Activated effector memory CD4-positive, alpha-beta T cell treated with anti-CD3 and anti-CD28 coated beads, Interleukin-2, amount 50 U/mL, for 16 hours (primary cell): ENCODE measurements at regions not wholly inside any gene's neighbourhood (a gene's known extent, or its start where the extent isn't known, plus 50 kb on each side); places are given as distances from the start of the nearest gene placed in this dataset.
"Not testable (repeated sequence)": the region's sequence is repeated elsewhere in the genome, so short reads cannot be mapped to it uniquely, and the experiment has no call there.

ENCODE experiments used
- DNase-seq: peaks from one replicate; pipeline ENCODE4 v3.0.0-alpha.2; 2020

DNA sequence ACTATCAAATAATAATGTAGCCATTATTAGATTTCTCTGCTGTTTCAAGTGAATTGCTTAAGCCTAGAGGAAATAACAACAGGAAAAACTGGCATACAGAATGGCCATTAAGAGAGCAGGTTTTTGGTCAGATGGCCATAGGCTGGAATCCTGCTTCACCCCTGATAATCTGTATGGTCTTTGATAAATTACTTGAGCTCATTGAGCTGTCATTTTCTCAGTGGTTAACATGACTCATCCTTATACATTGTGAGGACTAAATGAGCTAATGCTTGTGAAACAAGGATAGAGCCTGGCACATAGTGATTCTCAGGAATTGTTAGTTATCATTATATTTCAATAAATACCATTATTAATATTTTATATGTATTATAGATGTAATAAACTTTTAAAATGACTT is 516.5 kb downstream of the KIF4B start:
- DNase-seq, result no peak

- no peak for DNase-seq
Measured at GRCh38 chr5:155532621-155533311, 519.2 kb downstream of the KIF4B start.

DNA sequence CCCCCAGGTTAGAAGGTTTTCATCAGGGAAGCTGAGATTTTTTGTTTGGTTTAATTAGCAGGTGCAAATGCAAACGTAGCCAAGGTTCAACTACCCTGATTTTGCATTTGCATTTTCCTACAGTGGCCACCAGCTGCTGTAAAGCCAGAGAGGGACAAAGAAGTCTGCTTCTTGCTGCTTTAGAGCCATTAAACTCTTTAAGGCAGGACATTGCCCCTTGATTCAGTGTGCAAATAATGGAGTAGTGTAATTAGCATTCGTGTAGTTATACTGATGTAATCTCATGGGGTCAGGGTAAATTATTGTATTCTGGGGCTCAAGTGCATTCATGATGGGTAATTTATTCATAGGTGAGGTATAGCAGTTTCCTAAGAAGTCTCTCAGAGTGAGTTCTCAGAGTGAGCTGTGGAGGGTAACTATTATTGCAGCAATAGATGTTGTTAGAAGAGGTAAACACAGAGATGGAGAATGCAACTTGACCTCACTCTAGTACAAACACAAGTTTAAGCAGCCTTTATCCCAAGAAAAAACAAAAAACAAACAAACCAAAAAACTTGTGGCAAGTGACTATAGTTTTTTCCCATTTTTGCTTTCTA is 526.5 kb downstream of the KIF4B start:
- DNase-seq, result no peak

DNA sequence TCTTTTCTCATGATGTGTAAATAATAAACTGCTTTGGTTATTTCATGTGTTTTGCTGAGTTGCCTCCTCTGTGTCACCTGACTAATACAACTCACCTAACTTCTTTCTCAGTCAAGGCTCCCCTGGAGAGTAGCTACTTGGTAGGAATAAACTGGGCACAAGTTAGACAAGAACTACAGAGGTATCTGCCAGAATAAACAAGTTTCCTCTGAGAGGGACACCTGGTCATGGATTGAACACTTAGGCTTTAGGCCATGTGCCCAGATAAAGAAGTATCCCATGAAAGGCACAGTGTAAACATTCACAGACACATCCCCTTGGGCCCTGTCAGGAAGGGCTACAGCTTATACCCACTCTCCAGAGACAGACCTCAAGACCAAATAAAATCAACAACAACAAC is 532.5 kb downstream of the KIF4B start:
- no peak for DNase-seq

DNA sequence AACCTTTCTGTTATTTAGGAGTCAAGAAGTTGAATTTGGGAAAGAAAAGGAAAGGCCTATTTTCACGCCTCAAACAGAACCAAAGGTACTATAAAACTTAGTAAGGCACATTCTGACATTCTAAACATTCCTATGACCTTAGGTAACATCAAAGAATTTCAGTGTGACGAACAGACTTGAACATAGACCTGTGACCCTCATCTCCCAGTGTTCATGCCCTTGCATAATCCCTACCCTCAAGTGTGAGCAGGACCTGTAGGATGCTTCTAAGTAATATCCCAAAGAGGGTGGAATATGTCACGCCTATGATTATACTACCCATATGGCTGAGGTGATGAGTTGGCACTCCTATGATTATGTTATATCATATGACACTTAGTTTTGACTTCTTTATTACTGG is 540.9 kb downstream of the KIF4B start:
- DNase-seq, result no peak

GRCh38 chr5:155556222-155556621 is 542.7 kb downstream of the KIF4B start:
- no peak for DNase-seq

- no peak for DNase-seq
Measured at GRCh38 chr5:155556700-155557099, 543.1 kb downstream of the KIF4B start.

DNA sequence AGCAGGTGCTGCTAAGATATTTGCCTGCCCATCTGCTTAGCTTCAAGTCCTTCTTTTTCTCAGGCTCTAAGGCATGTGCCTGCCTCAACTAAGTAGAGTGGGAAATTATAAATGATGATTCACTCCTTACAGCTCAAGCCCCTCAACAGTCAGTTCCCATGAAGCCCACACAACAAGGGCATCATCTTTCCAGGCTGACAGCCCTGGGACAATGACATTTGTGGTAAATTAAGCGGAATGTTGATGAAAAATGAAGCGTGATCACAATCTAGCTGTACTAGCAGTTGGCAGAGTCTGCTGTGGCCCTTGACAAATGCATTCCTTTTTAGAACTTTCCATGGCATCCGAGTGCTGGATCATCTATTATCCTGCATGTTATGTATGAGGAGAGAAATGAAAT is 548.6 kb downstream of the KIF4B start:
- DNase-seq, result no peak

DNA sequence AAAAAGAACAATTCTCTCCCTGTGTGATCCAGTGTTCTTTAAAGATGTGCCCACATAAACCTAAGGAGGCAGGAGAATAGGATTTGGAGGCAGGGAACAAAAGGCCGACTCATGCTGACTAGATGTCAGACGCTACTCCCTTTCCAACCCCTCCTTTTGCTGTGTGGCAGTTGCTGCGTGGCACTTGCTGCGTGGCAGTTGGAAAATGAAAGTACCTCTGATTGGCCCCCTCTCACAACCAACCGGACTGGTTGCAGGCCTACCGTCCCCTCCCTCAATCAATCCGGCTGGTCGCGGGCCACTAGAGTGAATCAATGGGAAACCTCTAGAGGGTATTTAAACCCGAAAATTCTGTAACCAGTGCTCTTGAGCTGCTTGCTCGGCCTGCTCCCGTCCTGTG is 551.0 kb downstream of the KIF4B start:
- DNase-seq, result no peak

DNA sequence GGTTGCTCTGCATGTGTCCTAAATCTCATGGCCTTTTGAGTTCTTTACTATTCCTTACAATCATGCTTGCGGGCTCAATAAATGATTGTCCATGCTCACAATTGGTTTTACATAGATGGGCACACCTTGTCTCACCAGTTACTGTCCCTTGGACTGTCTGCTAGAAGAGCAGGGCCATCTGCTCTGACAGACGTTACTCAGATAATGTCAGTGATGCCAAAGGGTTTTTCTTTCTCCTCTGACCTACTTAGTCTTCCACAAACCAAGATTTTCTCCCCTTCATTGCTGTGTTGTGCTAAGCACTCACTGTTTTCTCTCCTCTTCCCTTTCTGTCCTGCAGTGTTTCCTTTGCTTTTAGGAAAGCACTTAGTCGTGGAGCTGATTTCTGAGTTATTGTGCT is 562.3 kb downstream of the KIF4B start:
- DNase-seq, result no peak

GRCh38 chr5:155586808-155587207 is 573.3 kb downstream of the KIF4B start:
- not testable (repeated sequence) for DNase-seq

- DNase-seq, result no peak
Measured at GRCh38 chr5:155587458-155587857, 573.9 kb downstream of the KIF4B start.

- DNase-seq, result no peak
Measured at GRCh38 chr5:155591273-155591672, 577.7 kb downstream of the KIF4B start.

DNA sequence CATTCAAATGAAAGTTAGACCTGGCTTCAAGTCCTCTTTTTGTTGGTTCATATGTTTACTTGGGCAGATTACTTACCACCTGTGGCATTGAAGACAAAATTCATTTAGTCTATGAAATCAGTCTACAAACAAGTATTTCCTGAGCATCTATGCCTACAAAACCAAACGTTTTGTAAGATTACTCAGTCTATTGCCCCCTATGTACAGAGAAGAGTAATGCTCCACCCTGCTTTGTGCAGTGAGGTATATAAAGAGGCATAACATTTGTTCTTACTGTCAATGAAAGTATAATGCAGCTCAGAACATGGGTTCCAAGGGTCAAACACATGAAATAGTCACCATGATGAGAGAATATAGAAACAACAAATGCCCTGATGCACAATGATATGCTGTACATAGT is 580.7 kb downstream of the KIF4B start:
- no peak for DNase-seq

- no peak for DNase-seq
Measured at GRCh38 chr5:155595791-155596190, 582.2 kb downstream of the KIF4B start.

DNA sequence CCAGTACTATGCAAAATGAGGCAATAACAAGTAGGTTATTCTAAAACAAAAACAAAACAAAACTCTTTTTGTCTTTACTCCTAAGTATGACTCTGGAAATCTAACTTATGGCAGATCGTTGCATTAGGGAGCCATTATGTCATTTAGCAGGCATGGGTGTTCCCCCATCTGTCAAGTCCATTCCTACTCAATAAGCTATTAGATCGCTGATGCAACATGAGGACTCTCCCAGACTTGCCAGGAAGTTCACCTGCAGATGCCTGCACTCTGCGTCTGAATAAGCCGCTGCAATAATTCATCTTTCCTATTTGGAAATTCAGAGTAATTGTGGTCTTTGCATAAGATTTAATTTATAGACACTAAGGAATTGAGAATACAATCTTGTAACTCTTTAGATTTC is 585.0 kb downstream of the KIF4B start:
- no peak for DNase-seq

GRCh38 chr5:155605920-155606319 is 592.4 kb downstream of the KIF4B start:
- DNase-seq, result no peak

DNA sequence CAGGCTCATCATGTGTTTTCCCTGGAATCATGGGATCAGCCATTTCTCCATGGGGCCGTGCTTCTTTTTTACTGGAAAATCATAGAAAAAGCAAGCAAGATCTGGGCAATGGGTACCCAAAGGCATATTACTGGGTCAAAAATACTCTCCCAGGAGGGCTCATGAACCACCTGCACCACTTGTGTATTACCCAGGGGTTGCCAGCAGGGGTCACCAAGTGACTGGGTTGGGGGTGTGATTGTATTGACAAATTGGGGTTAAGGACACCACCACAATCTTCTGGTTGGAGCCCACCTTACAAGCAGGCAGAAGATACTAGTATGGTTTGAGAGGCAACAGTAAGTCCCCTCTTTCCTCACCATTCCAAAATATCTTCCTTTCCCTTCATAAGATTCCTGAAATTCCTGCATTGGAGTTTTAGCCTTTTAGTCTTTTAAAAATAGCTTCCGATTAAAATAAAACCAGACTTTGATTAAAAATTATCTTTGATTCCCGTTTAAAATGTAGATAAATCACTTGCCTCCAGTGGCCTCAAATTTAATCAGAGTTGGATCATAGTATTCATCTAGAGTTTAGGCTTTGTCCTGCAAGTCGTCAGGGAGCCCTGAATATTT is 603.3 kb downstream of the KIF4B start:
- peak; percentile 67 for DNase-seq

DNA sequence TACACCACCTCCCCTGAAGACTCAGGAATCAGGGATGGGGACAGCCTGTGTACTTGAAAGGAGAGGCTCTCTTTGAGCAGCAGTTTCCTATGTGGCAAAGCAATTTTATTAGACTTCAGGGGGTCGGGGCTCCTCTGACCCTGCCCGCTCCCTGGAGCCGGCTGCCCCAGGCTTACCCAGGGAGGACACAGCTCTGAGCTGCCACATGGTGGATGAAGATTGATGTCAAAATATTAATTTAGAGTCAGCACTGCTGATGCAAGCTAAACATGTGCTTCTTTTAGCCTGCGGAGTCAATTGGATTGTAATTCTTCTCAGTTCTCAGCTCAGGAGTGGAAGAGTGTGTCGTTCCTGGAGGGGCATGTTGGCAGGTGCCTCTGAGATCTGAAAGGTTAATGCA is 606.1 kb downstream of the KIF4B start:
- no peak for DNase-seq

DNA sequence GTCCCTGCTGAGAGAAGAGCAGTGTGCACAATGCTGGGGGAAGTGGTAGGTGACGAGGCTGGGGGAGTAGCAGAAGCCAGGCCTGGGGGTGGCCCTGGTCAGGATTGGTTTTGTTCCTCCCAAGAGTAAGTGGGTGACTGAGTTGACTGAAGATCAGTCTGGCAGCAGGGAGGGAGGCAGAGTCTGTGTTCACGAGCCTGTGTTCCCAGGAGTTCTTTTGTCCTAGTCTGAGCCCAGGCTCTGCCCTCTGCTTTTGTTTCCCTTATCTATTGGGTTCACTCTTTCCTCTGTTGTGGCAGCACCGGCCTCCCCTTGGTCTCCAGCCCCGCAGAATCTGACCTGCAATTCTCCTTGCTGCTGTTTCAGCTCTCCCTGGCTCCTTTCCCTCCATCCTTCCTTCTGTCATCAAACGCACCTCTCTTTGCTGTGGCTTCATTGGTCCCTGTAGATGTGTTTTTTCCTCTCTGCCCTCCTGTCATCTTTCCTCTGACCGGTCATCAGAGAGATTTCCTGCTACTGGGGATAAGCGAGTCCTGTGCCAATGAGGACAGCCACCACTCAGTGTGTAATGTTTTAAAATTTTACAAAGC is 607.4 kb downstream of the KIF4B start:
- DNase-seq, result no peak

DNA sequence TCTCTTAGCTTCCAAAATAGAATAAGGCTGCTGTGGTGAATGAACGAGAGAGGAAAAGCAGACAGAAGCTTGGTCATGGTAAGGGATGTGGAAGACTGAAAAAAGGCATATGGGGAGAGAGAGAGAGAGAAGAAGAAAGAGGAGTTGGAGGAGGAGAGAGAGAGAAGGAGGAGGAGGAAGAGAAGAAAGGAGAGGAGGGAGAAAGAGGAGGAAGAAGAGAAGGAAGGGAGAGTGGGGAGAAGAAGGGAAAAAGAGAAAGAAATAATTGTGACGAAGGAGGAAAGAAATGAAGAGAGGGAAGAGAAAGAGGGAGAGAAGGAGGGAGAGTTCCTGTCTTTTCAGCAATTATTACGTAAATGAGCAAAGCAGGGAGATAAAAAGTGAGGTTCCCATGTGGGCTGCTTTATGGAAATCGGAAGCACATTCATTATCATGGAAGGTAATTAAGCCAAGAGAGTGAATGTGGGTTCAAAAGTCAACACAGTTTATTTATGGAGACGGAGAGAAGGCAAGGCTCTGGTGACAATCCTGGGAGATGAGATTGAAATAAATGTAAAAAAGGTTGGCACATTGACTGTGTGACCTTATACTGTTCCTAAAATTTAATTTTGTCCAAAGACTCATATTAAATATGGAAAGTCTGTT is 611.2 kb downstream of the KIF4B start:
- DNase-seq, result no peak

GRCh38 chr5:155625315-155625714 is 611.8 kb downstream of the KIF4B start:
- no peak for DNase-seq

- DNase-seq, result no peak
Measured at GRCh38 chr5:155625897-155626543, 612.5 kb downstream of the KIF4B start.
